AG20443 (cell line): ENCODE measurements at regions not wholly inside any gene's neighbourhood (a gene's known extent, or its start where the extent isn't known, plus 50 kb on each side); places are given as distances from the start of the nearest gene placed in this dataset.

Experiments
- DNase-seq: peaks from one replicate; pipeline ENCODE4 v3.0.0; 2012; ENCODE audit warnings: low spot score, mixed read lengths

DNA sequence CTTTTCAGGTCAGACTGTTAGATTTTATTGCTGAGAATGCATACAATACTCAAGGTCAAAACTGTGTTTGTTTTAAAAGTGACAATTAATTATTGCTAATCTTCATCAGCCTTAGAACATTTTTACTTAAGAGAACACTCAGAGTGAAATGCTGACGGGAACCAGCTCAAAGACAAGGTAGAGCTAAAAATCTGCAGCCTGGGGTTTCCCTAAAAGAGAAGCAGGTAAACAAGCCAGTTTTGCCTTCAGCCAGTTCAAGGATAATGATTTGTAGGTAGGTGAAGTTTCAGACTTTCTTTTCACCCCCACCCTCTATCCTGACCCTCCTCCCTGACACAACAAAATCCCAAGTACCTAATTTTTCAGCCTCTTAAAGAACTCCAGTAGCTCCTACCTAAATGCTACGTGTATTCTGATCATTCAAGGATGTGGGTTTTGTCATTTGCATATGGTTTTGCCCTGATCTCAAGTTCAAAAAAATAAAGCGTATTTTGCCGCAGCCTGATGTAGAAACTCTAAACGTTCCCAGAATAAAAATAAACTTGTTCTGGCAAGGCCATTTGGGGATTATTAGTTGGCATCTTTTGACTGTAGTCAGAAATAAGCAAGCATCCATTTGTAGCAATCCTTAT lies 407.2 kb downstream of the EFNA5 start:
- no peak for DNase-seq

DNA sequence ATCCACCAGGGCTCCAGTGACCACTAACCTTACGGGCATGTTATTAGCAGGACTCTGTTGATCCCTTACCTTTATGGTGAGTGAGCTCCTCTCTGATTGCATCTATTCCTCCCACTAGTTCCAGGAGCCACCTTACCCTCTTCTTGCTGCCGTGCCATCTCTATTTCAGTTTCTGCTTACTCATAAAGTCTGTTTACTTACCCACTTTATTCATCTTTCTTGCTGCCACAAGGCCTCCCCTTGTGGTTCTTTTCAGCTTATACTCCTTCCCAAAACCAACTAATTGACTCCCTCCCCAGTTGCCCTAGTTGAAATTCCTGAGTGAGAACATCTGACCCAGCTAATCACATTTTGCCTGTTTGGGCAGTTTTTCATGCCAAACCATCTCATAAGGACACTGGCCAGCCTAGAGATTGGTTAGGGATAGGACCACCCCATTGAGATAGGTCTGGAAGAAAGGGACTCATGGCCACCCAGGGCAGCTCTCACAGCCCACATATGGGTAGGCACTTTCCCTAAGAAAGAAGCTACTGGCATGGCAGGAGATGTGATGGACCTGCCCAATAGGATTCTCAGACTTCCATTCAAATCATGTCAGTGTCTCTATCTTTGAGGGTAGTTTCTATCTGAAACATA lies 412.7 kb downstream of the EFNA5 start:
- no peak for DNase-seq

- DNase-seq = no peak
Measured at GRCh38 chr5:107254902-107255234, 415.9 kb downstream of the EFNA5 start.

DNA sequence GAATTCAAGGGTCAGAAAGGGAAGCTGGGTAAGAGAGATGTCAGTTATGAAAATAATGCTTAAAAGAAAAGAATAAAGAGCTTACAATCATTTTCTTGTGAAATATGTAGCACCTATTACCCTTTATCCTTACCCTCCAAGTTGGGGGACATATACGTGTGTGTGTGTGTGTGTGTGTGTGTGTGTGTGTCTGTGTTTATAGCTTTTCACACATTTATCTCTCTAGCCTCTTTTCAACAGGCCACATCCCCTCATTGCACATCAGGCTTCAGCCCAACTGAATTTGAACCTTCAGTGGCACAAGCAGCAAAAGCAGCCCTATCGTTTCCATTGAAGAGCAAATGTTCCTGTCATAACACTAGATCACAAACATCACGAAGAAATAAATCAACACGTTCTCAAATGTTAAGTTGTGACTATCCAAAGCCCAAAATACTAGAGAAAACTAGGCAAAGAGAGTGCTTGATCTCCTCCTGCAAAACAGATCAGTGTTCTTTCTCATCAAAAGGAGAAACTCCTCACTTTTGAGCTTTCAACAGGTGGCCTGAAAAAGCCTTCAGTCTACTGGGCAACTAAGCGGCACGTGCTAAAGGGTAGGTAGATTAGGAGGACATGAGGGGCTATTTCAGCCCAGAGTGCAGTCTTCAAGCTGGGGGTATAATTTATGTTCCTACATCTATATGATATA lies 416.4 kb downstream of the EFNA5 start:
- DNase-seq = no peak

GRCh38 chr5:107253246-107253645 lies 417.5 kb downstream of the EFNA5 start:
- DNase-seq = no peak

DNA sequence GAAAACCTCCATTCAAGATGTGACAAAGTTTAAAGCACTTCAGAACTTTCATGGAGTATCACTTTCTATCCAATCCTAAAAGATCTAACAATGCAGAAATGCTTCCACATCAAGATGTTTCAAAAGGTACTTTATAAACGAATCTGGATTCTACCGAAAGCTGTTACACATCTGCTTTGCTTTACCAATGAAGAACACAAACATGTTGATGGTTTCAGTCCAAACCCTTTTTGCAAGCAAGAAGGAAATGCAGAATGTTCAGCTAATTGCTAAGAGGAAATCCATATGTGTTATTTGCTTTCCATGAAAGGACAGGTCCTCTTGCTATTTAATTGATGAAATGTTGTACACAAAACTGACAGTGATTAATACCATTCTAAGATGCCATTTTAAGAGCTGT lies 419.6 kb downstream of the EFNA5 start:
- no peak for DNase-seq

DNA sequence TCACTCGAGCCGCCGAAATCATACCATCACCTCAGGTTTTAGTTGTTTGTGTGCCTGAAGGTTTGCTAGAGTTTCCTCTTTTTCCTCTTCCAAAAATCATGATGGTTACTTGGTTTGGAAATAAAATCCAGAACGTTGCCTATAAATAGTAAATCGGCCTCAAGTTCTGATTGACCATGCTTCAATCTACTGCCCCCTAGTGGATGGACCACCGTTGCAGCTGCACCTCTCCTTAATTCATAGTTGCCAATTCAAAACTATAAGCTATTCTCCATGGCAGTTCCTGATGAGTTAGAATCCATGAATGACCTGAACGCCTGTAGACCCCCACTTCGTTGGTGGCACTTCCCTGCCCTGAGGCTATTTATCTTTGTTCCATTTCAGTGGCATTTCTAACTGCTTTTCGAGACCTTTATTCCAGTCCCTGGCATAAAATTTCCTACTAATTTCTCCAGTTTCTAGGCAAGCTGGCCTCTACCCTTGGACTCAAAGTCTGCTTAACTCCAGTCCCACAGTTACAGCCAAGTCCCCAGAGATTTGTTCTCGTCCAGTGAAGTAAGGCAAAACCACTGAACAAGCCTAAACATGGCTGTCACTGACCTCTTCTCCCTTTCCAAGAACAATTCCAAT lies 422.6 kb downstream of the EFNA5 start:
- peak; percentile 33 for DNase-seq

- DNase-seq = no peak
Measured at GRCh38 chr5:107247427-107247826, 423.3 kb downstream of the EFNA5 start.

DNA sequence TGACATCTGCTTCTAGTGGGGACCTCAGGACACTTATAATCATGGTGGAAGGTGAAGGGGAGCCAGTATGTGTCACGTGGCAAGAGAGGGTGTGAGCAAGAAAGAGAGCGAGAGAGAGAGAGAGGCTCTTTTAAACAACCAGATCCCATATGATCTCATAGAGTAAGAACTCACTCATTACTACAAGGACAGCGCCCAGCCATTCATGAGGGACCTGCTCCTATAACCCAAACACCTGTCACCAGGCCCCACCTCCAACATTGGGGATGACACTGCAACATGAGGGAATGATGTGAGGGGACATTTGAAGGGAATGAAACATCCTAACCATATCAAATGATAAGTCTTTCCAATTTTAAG lies 427.5 kb downstream of the EFNA5 start:
- DNase-seq = no peak

DNA sequence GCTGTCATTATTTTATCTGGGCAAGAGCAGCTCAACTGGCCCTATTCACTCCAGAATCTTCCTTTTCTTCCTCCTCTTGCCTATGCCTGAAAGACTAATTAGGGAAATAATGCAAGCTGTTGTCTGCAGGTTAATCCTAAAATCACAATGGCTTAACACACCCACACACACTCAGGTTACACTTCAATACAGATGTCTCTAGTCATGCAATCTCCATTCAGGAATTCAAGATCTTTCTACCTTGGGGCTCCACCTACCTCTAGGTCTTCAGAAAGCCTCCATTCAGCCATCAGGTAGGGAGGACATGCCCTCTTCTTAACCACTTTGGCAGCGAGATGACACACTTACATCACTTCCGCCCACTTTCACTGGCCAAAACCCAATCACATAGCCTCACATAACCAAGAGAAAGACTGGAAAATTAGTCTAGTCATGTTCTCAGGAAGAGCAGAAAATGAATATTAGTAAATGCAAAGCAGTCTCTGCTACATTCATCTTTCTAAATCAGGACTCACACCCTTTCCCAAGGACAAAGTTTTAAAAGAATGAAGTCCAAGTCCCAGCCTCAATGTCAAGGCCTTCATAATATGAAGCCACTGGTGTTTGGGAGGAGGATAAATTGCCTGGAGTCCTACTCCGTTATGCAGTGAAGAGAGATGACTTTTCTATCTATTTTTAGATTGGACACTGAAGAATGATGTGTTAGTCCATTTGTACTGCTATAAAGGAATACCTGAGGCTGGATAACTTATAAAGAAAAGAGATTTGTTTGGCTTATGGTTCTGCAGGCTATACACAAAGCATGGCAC lies 428.1 kb downstream of the EFNA5 start:
- DNase-seq = no peak

DNA sequence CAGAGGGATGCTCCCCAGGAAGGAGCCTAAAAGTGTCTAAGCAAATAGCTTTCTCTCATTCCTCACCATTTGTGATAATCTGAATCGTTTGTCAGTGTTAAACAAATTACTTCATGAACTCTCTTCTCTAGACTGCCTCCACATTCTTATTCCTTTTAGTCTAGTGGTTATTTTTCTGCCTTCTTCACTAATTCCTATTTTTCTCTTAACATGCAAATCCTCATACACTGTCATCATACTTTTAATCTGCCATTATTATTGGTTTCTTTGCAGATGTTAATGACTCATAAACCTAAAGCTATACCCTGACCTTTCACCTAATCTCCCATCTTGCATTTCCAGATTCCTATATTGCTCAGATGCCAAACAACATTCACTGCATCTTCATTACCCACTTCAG lies 428.9 kb downstream of the EFNA5 start:
- no peak for DNase-seq

GRCh38 chr5:107235167-107235566 lies 435.6 kb downstream of the EFNA5 start:
- no peak for DNase-seq

GRCh38 chr5:107232788-107233187 lies 437.9 kb downstream of the EFNA5 start:
- DNase-seq = no peak

GRCh38 chr5:107232293-107232692 lies 438.4 kb downstream of the EFNA5 start:
- no peak for DNase-seq

GRCh38 chr5:107231191-107231590 lies 439.5 kb downstream of the EFNA5 start:
- no peak for DNase-seq

DNA sequence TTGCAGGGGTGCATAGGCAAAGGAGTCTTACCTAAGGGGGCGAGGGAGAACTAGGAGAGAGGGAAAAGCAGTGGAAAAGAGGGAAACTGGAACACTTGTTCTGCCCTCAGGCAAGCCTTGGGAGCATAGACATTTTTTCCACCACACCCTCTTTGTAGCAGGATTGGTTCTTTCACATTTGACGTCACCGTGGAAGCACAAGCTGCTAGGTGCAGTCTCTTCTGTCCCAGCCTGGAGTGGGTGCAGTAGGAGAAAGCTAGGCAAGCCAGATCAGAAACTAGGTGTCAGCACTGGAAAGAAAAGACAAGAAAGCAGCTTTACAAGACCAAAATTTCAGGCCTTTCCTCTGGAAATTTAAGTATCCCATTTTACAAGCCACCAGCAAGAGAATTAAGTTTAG lies 440.4 kb downstream of the EFNA5 start:
- no peak for DNase-seq

- DNase-seq = no peak
Measured at GRCh38 chr5:107228226-107228625, 442.5 kb downstream of the EFNA5 start.

GRCh38 chr5:107224272-107224671 lies 446.5 kb downstream of the EFNA5 start:
- DNase-seq = no peak

DNA sequence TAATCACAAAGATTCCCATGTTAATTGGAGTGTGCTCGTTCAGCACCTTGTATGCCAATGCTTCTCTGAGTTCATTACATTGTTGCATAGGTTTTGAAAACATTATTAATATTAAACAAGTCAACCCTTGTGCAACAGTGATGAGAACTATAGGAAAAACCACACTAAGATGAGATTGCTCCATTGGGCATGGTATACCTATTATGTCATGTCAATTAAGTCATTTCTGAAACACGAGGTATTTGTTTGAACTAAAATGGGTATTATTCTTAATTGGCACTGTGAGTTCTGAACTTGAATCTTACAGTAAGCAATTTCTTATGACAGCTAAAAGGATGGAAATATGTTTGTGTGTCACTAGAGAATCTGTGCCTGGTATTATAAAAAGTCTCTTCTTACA lies 447.7 kb downstream of the EFNA5 start:
- no peak for DNase-seq

DNA sequence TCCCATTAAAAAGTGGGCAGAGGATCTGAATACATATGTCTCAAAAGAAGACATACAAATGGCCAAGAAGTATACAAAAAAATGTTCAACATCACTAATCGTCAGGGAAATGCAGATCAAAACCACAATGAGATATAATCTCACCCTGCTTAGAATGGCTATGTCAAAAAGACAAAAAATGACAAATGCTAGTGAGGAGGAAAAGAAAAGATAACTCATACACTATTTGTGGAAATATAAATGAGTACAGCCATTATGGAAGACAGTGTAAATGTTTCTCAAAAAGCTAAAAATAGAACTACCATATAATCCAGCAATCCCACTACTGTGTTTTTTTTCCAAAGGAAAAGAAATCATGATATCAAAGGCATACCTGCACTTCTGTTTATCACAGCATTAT lies 450.7 kb downstream of the EFNA5 start:
- DNase-seq = no peak

DNA sequence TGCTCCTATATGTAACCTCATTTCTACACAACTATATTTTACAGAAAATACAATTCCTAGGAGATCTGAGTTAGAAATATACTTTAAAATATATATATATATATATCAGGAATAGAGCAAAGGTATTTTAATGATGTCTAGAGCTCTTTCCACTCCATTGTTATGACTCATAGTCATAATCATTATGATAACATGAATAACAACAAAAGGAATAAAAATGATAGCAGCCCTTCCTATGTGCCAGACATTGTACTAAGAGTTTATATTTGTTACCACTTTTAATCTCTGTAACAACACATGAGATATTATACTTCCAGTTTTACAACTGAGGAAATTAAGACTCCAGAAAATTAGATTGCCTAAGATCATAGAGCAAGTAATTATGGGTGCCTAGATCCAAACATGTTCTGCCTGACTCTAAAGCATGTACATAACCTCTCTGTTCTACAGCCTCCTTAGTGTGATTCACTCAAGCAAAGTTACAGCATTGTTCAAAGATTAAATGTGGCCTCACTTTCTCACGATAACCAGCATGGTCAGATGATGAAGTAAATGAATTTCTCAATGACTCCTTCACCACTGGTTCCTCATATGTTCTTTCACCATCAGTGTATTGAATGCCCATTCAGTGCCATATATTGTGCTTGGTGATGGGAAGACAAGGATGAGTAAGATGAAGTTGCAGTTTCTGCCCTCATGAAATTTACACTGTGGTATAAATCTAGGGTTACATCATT lies 452.1 kb downstream of the EFNA5 start:
- DNase-seq = no peak

DNA sequence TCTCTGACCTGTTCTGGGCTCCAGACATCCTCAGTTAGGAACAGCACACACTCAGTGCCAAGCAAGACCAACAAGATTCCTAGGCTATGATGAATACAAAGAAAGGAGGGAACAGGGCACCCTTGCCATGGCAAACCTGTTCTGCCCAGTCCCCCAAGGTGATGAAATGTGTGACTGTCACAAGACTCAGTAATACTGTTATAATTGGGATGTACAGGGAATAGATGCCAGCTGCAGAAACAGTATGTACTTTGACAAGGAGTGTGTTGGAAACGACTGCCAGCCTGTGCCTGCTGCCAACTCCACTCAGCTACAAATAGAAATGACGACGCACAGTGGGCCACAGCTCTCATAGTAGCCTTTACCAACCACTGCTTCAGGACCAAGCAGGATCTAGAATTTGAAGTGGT lies 453.0 kb downstream of the EFNA5 start:
- DNase-seq = no peak
